ENCODE measurements at regions not wholly inside any gene's neighbourhood (a gene's known extent, or its start where the extent isn't known, plus 50 kb on each side); places are given as distances from the start of the nearest gene placed in this dataset.

DNA sequence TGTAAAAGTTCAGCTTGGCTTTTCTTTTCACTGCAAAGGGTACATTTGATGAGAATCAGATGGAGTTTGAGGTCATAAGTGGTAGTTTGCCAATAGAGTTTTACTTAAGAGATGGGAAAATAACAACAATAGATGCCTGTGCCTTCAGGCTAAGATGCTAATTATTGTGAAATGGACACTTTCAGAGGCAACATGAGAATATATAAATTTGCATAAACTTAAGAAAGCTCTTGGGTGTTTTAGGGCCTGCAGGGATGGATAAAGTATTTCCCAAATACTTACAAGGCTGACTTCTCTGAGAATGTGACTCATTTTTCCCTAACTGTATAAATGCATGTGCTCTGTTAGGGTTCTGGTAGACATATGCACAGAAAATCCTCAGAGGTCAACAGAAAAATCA, 200.3 kb upstream of the SVIL start:
- TF ChIP-seq POLR2AphosphoS5 (IDR thresholded peaks at IDR 0.05) (no peak), POLR2A (IDR thresholded peaks at IDR 0.05) (no peak)

Data from breast epithelium (tissue), 3 donors.